GM21381 (cell line): ENCODE measurements at regions not wholly inside any gene's neighbourhood (a gene's known extent, or its start where the extent isn't known, plus 50 kb on each side); places are given as distances from the start of the nearest gene placed in this dataset.

Experiments
- ATAC-seq: cut with Tn5 transposase; IDR thresholded peaks from one replicate; pipeline ENCODE4 v1.9.1; 2021; ENCODE audit warnings: mild to moderate bottlenecking, moderate library complexity; ENCODE audit not compliant: unreplicated experiment

DNA sequence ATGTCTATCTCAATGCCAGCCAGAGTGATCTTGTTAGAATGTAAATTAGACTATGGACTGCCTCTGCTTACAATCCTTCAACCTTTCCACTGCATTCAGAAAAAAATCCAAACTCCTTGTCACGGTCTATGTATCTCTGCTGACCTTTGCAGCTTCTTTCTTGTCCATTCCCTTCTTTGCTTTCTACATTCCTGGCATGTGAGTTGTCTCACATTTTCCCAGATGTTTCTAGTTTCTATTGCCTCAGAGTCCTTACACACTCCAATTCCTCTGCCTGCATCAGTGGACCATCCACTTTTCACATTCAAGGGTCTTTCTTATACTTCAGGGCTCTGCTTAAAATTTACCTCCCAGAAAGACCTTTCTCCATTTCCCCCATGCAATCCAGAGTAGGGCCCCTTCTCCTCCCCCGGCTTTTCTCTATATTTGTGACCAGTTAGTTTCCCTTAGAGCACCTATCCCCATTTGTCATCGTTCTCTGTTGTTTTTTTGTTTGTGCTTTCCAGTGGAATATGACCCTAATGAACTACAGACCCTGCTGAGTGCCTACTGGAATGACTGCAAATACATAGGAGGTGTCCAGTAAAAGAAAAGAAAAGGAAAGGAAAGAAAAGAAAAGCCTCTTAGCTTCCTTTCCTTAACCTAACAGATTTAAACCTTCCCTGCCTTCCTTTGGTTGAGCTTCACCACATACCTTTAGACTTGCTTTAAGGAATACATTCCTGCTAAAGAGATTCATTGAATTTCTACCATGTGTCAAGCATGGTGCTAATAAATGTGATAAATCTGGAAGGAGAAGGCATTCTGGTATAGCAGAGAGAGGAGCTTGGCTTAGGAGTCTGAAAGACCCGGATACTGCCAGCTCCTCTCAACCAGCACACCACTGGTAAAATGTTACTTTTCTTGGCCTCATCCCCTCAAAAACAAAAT lies 102.0 kb downstream of the DIRAS3 start:
- no peak for ATAC-seq

DNA sequence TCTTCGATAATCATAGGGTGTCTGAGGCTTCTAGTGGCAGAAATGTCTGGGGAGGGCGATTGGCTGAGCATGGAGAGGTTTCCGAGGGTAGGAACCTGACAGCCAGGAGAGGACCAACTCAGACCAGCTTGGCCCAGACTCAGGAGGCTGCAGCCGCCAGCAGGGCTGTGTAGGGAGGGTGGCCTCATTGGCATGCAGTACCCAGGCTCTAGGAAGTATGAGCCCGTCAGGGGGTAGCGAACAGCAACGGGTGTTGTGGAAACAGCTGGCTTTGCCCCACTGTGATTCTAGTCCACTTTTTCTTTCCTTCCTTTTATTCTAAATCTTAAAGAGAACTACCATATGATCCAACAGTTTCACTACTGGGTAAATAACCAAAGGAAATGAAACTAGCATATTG lies 103.3 kb downstream of the DIRAS3 start:
- ATAC-seq = no peak

DNA sequence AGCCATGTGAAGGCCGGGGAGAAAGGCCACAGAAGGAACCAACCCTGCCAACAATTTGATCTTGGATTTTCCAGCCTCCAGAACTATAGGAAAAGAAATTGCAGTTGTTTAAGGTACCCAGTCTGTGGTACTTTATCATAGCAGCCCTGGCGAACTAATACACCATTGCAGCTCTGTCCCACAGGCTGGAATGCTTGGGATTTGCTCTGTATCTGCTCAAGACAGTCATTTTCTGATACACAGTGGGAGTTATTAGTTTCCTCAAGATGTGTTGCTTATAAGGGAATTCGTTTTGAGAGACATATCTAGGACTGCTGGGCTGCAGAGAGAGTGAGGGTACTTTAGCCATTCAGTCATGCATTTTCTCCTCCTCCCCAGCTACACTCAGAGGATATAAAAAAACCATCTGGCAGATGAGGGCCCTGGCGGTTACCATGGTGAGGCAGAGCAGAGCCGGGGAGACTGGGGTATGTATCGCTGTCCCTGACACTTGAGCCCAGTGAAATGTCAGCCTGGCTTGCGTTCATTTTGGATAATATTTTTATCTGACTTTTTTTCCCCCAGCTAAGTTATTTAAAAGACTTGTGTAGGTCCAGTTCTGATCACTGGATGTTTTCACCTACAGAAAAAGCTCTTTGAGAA lies 104.6 kb downstream of the DIRAS3 start:
- no peak for ATAC-seq

DNA sequence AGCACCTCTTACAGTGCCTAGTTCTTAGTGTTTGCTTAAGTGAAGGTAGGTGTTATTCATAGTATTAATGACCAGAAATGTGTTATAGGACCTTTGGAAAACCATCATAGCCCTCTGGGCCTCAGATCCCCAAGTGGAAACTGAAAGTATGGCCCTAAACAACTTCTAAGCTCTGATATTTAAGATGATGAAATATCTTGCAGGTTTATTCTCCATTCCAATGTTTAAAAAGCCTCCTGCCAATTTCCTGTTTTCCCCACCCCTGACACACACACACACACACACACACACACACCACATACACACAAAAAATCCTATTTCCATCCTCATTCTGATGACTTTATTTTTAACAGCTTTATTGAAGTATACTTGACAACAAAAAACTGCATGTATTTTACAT lies 108.2 kb downstream of the DIRAS3 start:
- no peak for ATAC-seq

DNA sequence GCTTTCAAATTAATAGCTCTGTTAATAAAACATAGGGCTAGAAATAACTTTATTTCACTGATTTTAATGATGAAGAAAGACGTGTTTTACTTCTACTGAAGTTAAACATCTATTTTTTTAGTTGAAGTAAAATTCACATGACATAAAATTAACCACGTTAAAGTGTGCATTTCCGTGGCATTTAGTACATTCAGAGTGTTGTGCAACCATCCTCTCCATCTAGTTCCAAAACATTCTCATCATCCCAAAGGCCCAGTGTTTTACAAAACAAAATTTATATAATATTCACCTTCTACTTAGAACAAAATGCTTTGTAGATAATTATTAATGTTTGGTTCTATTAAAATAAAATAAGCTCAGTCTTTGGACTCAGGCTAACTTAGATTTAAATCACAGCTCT lies 108.5 kb upstream of the GNG12 start:
- ATAC-seq = no peak

DNA sequence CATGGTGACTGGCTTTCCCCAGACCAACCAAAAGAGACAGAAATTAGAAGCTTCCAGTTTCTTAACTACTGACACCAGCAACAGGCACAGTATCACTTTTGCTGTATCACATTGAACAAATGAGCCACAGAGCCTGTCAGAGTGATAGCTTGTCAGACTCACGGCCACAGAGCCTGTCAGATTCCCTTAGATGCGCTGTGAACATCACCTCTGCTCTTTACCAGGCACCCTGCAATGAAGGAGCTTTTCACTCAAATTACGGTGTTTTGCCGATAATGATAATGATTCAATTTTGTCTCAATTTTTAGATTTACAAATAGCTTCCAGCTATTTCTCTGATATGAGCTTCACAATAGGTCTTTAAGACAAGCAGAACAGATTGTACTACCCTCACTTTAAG lies 107.9 kb upstream of the GNG12 start:
- no peak for ATAC-seq

DNA sequence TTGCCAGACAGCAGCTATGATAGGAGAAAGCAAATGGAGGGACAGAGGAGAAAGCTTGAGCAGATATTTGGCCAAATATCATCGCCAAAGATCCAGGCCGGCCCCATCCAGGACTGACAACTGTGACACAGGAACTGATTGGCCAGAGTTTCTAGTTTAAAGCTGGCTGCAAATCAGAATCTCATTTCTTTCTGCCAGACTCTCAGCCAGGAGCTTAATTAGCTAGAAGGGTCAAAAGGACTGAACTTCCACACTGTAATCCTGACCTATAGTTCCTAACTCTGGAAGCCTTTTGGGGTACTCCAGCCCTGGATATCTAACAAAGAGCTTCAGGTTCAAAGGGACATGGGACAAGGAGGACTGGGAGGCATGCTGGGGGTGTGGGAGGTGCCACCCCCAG lies 106.7 kb upstream of the GNG12 start:
- no peak for ATAC-seq

DNA sequence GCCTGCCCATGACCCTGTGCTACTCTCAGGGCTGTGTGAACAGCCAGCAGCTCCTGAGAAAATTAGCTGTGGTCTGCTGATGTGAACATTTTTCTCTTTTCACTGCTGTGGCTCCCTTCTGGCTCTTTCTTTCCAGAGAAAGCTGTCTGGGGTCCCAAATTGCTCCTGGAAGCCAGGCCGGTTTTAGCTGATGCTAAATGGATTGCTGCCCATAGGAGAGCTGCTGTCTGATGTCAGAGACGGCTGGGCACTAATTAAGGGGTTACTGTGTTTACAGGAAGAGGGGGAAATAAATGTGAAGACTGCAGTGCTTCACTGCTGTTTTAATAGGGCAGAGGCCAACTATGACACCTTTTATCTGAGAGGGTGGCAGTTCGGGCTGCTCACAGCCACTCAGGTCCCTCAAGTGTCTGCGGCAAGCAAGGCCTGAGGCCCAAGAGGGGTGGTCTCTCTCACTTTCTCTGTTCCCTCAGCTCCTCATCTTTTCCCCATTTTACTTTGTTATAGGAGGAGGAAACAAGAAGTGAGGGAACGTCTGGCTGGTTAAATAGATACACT lies 106.0 kb upstream of the GNG12 start:
- no peak for ATAC-seq

DNA sequence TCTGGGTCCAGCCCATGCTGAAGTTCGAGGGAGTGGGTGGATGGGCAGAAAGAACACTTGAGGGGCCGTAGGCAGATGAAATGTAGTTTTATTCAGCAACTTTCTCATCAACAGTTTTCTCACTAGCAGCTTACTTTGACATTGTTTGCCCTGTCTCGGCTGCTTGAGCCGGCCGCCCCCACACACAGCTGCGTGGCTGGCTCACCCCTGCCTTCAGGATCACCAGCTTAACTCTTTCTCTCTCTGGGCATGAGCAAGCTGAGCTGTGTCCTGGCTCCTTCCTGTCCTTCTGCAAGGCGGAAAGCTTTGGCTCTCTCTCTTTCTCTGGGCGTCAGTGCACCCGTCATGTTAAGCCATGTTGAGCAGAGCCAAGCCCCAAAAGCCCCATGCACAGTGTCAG lies 104.4 kb upstream of the GNG12 start:
- no peak for ATAC-seq

DNA sequence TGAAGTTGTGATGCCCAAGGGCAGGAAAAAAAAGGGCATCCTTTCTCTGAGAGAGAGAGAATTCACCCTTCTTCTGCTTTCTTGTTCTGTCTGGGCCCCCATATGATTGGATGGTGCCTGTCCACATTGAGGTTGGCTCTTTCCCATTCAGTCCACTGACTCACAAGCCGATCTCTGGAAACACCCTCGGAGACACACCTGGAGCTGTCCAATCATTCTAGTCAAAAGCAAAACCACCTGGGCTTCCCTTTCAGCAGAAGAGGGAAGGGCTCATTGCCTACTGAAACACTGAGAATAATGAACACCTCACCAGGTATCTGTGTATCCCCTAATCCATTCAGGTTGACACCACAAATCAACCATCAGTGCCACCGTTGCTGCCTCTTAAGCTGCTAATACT lies 103.7 kb upstream of the GNG12 start:
- no peak for ATAC-seq

DNA sequence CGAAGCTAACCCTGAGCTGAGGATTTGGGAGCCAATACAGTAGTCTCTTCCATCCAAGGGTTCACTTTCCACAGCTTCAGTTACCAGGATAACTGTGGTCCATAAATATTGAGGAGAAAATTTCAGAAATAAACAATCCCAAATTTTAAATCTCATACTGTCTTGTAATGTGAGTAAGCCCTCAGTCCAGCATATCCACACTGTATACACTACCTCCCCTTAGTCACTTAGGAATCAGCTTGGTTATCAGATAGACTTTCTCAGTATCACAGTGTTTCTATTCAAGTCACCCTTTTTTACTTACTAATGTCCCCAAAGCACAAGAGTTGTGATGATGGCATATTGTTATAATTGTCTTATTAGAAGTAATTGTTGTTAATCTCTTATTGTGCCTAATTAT lies 102.3 kb upstream of the GNG12 start:
- ATAC-seq = no peak

DNA sequence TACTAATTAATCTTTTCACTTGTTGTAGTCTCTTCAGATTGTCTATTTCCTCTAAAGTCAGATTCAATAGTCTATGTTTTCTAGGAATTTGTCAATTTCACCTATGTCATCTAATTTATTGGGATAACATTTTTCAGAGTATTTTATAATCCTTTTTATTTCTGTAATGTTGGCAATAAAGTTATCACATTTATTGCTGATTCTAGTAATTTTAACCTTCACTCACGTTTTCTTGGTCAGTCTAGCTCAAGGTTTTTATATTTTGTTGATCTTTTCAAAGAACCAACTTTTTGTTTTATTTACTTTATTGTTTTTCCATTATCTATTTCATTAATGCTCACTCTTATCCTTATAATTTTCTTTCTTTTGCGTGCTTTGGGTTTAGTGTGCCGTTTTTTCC lies 97.9 kb upstream of the GNG12 start:
- ATAC-seq = no peak

DNA sequence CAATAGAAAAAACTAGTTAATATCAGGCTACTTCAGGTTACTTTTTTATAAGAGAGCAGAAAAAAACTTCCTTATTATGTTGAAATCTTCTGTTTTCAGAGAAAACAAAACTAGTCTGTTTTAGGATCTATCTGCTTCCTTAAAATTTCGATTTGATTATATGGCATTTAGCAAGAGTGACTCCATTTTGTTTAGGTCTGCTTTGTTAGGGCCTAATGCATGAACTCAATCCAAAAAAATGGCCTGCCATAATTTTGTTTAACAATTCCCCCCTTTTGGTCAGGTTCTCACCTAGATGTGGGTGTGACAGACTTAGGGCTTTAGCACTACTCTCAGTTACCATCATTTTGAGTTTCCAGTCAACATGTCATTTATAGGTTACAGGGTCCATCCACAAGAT lies 89.8 kb upstream of the GNG12 start:
- no peak for ATAC-seq

DNA sequence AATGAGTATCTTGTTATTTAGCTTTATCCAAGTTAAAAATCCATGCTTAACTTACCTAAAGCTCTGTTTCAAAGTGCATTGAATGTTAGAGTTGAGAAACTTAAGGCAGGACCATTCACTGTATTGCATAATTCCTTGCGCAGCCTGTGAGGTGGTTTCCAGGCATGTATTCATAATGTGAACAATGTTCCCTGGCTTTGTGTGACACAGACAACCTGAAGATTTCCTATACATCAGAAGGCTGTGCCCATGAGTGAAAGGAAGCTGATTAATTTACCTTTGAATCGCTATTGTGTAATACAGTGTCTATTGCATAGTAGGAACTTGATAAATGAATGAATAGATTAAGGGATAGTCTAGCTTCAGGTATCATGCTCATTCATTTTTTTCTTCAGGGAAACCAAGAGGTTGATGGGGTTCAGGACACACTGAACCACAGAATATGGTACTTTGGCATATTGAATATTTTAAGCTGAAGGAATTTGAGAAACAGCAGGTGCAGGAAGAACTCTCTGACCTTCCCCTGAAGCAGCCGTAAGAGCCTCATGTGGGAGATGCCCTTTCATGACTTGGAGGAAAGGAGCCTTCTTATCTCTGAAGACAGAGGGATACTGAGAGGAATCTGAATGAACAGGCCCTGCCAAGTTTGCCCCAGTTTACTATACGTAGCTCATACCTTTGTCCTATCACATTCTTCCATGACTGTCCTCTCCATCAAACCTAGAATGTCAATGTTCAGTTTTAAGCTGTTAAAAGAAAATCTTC lies 88.6 kb upstream of the GNG12 start:
- ATAC-seq = no peak

DNA sequence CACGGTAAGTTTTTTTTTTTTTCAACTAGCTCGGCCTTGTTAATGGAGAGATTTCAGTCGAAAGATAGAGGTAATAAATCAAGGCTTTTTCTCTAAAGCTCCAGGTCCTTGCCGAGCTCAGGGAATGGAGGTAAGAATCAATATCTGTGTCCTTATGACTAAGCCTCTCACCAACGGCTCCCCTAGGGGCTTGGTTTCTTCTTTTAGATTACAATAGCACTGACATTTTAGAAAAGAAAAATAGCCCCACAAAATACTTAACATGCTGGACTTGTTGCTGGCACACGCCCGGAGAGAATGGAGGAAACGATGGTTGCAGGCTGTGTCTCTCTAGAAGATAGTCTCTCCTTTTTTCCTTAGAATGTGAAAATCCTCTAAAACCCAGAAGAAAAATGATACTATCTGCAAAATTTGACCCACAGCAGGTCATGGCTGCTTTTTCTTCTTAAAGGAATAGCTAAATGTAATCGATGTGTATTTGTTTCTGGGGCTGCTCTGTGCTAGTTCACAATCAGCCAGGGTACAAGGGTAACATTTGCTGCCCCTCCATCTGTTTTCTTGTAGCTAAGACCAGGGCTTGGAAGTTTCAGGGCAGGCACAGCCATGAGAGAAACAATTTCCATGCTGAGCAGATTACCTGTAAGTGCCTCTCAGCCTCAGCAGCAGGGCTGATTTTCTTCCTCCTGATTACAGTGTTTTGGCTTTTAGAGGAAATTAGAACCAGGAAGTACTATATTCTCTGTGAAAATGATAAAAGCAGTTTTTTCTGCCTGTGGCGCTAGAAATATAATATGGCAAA lies 86.2 kb upstream of the GNG12 start:
- ATAC-seq = no peak

DNA sequence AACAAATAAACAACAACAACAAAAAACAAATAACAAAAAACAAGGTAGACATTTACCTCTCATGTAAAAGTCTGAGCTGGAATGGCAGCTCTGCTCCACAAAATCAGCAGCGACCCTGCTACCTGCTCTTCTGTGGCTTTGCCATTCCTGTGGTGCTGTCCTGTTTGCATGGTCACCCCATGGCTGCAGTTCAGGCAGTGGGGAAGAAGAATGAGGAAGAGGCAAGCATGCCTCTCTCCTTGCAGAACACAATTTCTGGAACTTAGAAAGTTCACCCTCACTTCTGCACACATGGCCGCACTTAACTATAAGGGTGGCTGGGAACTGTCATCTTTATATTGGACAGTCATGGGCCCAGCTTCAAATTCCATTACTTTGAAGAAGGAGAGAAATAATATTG lies 84.8 kb upstream of the GNG12 start:
- ATAC-seq = no peak

DNA sequence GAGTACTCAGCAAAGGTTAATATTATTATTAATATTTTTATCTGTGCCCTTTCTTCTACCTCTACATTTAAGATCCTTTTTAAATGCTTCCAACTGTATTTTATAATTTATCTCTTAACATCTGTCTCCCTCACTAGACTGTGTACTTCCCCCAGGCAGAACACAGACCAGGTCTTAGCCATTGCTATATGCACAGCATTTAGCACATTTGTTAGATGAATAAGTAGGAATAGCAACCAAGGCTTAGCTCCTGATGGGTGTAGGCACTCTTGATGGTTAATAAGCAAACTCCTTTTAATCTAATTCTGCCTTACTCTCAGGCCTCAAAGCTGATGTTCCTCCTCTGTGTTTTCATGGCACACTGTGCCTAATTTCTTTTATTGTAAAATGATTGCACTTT lies 83.7 kb upstream of the GNG12 start:
- no peak for ATAC-seq

DNA sequence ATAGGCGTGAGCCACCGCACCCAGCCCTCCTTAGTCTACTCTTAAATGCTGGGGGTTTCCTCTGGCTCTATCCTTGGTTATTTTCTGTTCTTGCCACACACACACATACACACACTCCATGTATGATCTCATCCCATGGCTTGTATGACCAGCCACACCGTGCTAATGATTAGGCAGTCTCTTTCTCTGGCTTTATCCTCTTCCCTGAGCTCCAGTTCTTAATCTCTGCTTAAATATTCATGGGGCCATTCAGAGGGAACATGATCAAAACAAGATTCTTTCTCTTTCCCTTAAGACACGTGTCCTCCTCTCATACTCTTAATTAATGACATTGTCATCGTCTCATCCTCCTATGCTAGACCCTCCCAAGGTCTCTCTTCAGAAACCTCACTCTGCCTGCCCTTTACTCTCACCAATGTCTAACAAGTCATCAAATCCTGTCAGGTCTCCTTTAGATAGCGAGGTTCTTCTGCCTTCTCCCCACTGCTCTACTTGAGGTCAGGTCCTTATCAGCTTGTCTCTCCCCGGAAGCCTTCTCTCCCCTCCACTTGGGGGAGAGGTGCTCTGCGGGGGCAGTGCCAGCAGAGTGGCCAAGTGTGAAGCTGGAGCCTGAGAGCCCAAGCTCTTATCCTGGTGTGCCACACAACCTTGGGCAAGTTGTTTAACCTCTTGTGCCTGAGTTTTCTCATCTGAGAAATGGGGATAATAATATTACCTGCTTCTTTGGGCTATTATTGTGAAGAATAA lies 83.0 kb upstream of the GNG12 start:
- no peak for ATAC-seq

DNA sequence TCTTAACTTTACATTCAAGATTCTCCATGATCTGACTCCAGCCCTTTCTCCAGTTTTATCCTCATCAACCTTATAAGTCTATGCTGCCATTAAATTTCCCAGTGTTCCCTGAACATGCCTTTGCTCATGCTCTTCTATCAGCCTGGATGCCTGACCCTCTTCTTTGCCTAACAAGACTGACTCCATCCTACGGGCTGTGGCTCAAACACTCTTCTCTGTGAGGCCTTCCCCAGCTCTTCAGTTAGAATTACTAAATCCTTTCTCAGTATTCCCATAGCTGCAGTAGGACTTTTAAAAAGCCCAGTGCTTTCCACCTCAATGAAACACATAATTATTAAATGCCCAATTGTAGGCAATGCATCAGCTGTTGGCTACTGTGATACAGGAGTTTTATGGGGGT lies 76.5 kb upstream of the GNG12 start:
- ATAC-seq = no peak
